ENCODE measurements at regions not wholly inside any gene's neighbourhood (a gene's known extent, or its start where the extent isn't known, plus 50 kb on each side); places are given as distances from the start of the nearest gene placed in this dataset.

DNA sequence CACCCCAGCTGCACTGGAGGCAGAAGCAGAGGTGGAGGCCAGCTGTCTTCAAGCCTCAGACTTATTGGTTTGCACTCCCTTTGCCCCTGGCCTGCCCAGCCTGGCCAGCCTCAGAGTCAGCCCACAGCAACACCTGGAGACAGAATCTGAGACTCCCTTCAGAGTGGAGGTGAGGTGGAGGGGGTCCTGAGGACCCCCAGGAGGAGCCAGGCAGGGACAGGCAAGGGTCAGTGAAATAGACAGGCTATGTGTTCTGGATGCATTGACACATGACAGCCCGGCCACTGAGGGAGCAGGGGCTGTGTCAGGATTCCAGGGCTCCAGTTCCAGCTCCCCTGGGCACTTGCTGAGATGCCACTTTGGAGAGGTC, 309.7 kb downstream of the MYCN start:
- no peaks in the 10 kb centered on the region for H3K36me3 ChIP-seq (ENCODE audit: insufficient read depth, low read length)
- H3K27me3 ChIP-seq (ENCODE audit: insufficient read depth, low read length) = 0 out of 2 replicates have a peak, but pooled peaks cover 3% of the 10 kb centered on the region
- no peak for TF ChIP-seq EZH2 (IDR thresholded peaks at IDR 0.05; ENCODE audit: borderline replicate concordance, low read length)
- TF ChIP-seq, protein P1, sequence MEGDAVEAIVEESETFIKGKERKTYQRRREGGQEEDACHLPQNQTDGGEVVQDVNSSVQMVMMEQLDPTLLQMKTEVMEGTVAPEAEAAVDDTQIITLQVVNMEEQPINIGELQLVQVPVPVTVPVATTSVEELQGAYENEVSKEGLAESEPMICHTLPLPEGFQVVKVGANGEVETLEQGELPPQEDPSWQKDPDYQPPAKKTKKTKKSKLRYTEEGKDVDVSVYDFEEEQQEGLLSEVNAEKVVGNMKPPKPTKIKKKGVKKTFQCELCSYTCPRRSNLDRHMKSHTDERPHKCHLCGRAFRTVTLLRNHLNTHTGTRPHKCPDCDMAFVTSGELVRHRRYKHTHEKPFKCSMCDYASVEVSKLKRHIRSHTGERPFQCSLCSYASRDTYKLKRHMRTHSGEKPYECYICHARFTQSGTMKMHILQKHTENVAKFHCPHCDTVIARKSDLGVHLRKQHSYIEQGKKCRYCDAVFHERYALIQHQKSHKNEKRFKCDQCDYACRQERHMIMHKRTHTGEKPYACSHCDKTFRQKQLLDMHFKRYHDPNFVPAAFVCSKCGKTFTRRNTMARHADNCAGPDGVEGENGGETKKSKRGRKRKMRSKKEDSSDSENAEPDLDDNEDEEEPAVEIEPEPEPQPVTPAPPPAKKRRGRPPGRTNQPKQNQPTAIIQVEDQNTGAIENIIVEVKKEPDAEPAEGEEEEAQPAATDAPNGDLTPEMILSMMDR (IDR thresholded peaks at IDR 0.05; ENCODE audit: low read length) = no peak
- no peak overlapping the region for H3K4me3 ChIP-seq (ENCODE audit: low read depth, low read length, poor library complexity, severe bottlenecking)
- H3K27ac ChIP-seq (ENCODE audit: low read depth, low read length, poor library complexity, severe bottlenecking) = no peak overlapping the region
- H3K79me2 ChIP-seq (ENCODE audit: insufficient read depth, low read length) = no peaks in the 10 kb centered on the region
- H3K4me1 ChIP-seq (ENCODE audit: insufficient read depth, low read length, severe bottlenecking) = no peaks in the 10 kb centered on the region
- H4K20me1 ChIP-seq (ENCODE audit: insufficient read depth, low read length) = no peaks in the 10 kb centered on the region
- no peak overlapping the region for H2AFZ ChIP-seq (ENCODE audit: low read length)
- H3F3A ChIP-seq (ENCODE audit: insufficient read depth, low read length) = no peaks in the 10 kb centered on the region
- no peak overlapping the region for H3K9ac ChIP-seq (ENCODE audit: low read length)
- no peak overlapping the region for H3K4me2 ChIP-seq (ENCODE audit: low read length)
- no peaks in the 10 kb centered on the region for H3K9me3 ChIP-seq (ENCODE audit: low read length)
- no peaks in the 10 kb centered on the region for H3K9me2 ChIP-seq (ENCODE audit: low read depth, low read length)

DNA sequence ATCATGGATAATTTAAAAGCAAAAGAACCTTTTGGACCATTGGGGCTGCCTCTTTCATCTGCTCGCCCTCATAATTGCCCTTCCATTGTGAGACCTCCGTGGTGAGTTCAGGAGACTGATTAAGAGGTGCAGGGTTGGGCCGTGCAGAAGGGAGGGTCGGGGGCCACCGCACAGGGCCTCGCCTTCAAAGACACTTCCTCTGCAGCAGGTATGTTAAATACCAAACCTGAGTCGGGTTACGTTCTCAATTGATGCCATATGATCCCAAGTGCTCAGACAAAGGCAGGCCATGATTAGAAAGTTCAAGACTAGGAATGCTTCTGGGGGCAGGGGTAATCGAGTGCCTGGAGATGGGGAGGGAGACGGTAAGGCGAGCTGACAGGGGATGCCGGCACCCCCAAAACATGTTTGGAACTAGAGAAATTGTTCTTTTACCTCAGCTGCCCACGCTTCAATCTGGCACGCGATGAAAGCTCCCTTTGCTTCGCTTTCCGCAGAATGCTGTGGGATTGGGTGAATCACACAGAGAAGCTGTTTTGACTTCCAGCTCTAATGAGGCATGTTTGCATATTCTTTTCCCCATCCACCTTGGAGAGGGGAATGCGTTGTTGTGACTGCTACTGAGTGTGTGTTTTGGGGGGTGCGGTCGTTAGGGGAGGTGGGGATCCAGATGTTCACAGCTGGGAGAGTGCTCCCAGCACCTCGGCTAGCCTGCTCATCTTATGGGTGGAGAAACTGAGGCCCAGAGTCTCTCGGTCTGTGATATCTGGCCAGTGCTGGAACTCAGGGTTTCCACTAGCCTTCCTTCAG, 309.1 kb downstream of the MYCN start:
- Histone ChIP-seq H3K27me3 (ENCODE audit: insufficient read depth, low read length) (0 out of 2 replicates have a peak, but pooled peaks cover 3% of the 10 kb centered on the region), H3K36me3 (ENCODE audit: insufficient read depth, low read length) (no peaks in the 10 kb centered on the region), H3K9me3 (ENCODE audit: low read length) (no peaks in the 10 kb centered on the region), H3K79me2 (ENCODE audit: insufficient read depth, low read length) (no peaks in the 10 kb centered on the region), H3K27ac (ENCODE audit: low read depth, low read length, poor library complexity, severe bottlenecking) (no peak overlapping the region), H2AFZ (ENCODE audit: low read length) (no peak overlapping the region), H3K4me2 (ENCODE audit: low read length) (no peak overlapping the region), H3K9me2 (ENCODE audit: low read depth, low read length) (no peaks in the 10 kb centered on the region), H3K9ac (ENCODE audit: low read length) (no peak overlapping the region), H3K4me3 (ENCODE audit: low read depth, low read length, poor library complexity, severe bottlenecking) (no peak overlapping the region), H3K4me1 (ENCODE audit: insufficient read depth, low read length, severe bottlenecking) (no peaks in the 10 kb centered on the region), H4K20me1 (ENCODE audit: insufficient read depth, low read length) (no peaks in the 10 kb centered on the region), H3F3A (ENCODE audit: insufficient read depth, low read length) (no peaks in the 10 kb centered on the region)
- TF ChIP-seq, protein P1 (IDR thresholded peaks at IDR 0.05; ENCODE audit: low read length) = no peak
- TF ChIP-seq EZH2 (IDR thresholded peaks at IDR 0.05; ENCODE audit: borderline replicate concordance, low read length) = no peak

DNA sequence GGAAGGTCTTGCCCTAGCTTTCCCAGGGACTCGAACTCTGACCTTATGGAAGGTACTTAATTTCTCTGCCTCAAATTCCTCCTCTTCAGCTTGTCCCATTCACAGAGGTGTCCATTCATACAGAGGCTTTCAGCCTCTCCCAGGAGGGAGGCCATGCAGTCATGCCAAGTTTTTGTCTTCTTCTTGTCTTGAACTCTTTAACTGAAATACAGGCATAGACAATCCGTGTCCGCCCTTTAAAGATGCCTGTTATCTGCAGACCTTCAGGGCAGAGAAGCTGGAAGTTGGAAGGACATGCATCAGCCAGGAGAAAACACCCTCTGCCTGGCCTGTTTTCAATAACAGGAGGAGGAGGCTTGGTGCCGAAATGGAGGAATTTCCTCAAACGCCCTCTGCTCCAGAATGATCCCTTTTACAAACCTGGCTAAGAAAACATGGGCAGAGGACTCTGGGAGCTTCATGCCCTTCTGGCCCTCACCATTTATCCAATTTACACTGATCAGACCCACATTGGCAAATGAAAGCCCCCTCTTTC, 308.3 kb downstream of the MYCN start:
- no peak overlapping the region for H3K4me3 ChIP-seq (ENCODE audit: low read depth, low read length, poor library complexity, severe bottlenecking)

More for the DNA sequence above, 308.3 kb downstream of the MYCN start:
- Histone ChIP-seq H3K4me2 (ENCODE audit: low read length) (no peak overlapping the region), H3K79me2 (ENCODE audit: insufficient read depth, low read length) (no peaks in the 10 kb centered on the region), H3K27ac (ENCODE audit: low read depth, low read length, poor library complexity, severe bottlenecking) (no peak overlapping the region), H3K27me3 (ENCODE audit: insufficient read depth, low read length) (0 out of 2 replicates have a peak, but pooled peaks cover 3% of the 10 kb centered on the region), H3F3A (ENCODE audit: insufficient read depth, low read length) (no peaks in the 10 kb centered on the region), H3K4me1 (ENCODE audit: insufficient read depth, low read length, severe bottlenecking) (no peaks in the 10 kb centered on the region), H2AFZ (ENCODE audit: low read length) (no peak overlapping the region), H3K9ac (ENCODE audit: low read length) (no peak overlapping the region), H4K20me1 (ENCODE audit: insufficient read depth, low read length) (no peaks in the 10 kb centered on the region), H3K9me2 (ENCODE audit: low read depth, low read length) (no peaks in the 10 kb centered on the region), H3K9me3 (ENCODE audit: low read length) (no peaks in the 10 kb centered on the region), H3K36me3 (ENCODE audit: insufficient read depth, low read length) (no peaks in the 10 kb centered on the region)
- TF ChIP-seq, protein P1 (IDR thresholded peaks at IDR 0.05; ENCODE audit: low read length) = no peak
- TF ChIP-seq EZH2 (IDR thresholded peaks at IDR 0.05; ENCODE audit: borderline replicate concordance, low read length) = no peak
